Upper lobe of left lung (tissue), 4 donors: ENCODE measurements at regions not wholly inside any gene's neighbourhood (a gene's known extent, or its start where the extent isn't known, plus 50 kb on each side); places are given as distances from the start of the nearest gene placed in this dataset.

Source experiments
- POLR2AphosphoS5 ChIP-seq, 2 donors: sonication (generic); formaldehyde crosslinking; IDR thresholded peaks; one replicate each; pipeline ENCODE4 v1.5.1; 2017; ENCODE audit warnings: antibody characterized with exemption in 2 of 2
- TF ChIP-seq, protein P1 (sequence below), 6 experiments: fragments of 450-650 bp in 4 of 6; fragments of 200-600 bp in 2 of 6; sonication (generic) in 2 of 6; IDR thresholded peaks; one replicate each; pipeline ENCODE4 v1.5.1; 2016 to 2019; ENCODE audit warnings: antibody characterized with exemption in 6 of 6

DNA sequence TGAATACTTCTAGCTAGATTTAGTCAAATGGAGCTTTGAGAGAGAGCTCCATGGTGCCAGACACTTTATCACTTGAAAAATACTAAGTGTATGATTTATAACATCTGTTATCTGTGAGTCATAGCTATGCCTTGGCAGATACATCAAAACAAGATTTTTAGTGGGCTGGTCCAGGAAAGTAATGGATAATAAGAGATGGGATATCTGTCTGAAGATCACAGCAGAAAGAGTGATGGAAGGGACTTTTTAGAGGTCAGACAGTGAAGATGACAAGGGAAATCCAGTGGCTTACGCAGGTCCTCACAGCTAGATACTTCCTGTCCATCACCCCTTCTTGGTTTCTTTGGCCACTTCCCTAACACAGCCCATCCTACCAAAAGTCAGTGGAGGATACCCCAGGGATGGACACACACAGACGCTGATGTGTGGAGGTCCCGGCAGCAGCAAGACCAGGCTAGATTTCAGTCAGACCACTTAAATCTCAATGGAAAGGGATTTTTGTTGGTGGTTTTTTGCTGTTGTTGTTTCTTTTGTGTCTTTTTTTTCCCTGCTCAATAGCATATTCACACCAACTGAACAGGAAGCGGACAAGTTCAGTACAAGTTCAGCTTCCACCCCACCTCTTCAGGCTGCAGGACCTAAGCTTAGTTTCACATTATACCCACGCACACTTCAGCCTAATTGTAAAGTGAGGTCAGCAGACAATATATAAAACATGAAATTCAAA lies 209.3 kb downstream of the ALDH8A1 start:
- TF ChIP-seq, protein P1, sequence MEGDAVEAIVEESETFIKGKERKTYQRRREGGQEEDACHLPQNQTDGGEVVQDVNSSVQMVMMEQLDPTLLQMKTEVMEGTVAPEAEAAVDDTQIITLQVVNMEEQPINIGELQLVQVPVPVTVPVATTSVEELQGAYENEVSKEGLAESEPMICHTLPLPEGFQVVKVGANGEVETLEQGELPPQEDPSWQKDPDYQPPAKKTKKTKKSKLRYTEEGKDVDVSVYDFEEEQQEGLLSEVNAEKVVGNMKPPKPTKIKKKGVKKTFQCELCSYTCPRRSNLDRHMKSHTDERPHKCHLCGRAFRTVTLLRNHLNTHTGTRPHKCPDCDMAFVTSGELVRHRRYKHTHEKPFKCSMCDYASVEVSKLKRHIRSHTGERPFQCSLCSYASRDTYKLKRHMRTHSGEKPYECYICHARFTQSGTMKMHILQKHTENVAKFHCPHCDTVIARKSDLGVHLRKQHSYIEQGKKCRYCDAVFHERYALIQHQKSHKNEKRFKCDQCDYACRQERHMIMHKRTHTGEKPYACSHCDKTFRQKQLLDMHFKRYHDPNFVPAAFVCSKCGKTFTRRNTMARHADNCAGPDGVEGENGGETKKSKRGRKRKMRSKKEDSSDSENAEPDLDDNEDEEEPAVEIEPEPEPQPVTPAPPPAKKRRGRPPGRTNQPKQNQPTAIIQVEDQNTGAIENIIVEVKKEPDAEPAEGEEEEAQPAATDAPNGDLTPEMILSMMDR (IDR thresholded peaks at IDR 0.05), result no peak
- TF ChIP-seq POLR2AphosphoS5 (IDR thresholded peaks at IDR 0.05), result no peak
